ENCODE measurements at regions not wholly inside any gene's neighbourhood (a gene's known extent, or its start where the extent isn't known, plus 50 kb on each side); places are given as distances from the start of the nearest gene placed in this dataset.

DNA sequence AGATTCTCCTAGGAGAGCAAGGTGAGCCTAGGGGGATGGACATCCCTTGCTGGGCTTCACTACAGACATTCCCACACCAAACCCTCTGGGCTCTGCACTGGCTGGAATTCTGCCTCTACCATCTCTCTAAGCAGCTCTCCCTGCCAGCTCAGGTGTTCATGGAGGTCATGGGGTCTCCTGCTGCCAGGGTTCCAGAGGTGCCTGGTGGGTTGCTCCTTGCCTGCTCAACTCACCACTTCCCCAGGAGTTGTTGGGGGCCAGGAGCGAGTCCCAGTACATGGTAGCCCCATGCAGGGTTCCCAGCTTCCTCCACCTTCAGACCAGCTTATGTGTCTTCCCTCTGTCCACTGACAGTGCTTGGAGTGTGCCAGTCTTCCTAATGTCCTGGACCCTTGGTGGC, 167.8 kb upstream of the PAQR3 start:
- DNase-seq: no peak
- Histone ChIP-seq H3K27ac (ENCODE audit: low read depth, low read length) (no peak overlapping the region), H3K79me1 (ENCODE audit: low read length) (no peaks in the 10 kb centered on the region), H3K4me2 (ENCODE audit: low read length) (no peak overlapping the region), H3K56ac (ENCODE audit: low read length) (no peak overlapping the region), H2BK120ac (ENCODE audit: low read depth, low read length) (no peak overlapping the region), H3K4me1 (ENCODE audit: control insufficient read depth, low read depth, low read length) (no peaks in the 10 kb centered on the region), H3K9ac (ENCODE audit: low read length) (no peak overlapping the region), H3K18ac (ENCODE audit: low read length) (no peak overlapping the region), H3K27me3 (ENCODE audit: insufficient read depth, low read length, poor library complexity) (no peaks in the 10 kb centered on the region), H3K23ac (ENCODE audit: low read length) (no peak overlapping the region), H3K79me2 (ENCODE audit: control insufficient read depth, insufficient read depth, low read length) (no peaks in the 10 kb centered on the region), H3K4me3 (ENCODE audit: low read length) (no peak overlapping the region), H3K36me3 (ENCODE audit: control insufficient read depth, insufficient read depth, low read length) (no peaks in the 10 kb centered on the region), H2BK5ac (ENCODE audit: low read length) (no peak overlapping the region), H4K5ac (ENCODE audit: low read length) (no peak overlapping the region), H2BK15ac (replicated peaks; ENCODE audit: low read depth) (no peak overlapping the region), H4K8ac (ENCODE audit: low read depth, low read length) (no peak overlapping the region), H2AK5ac (ENCODE audit: low read length) (no peak overlapping the region), H3K4ac (ENCODE audit: low read depth, low read length) (no peak overlapping the region)
- no CpG with 5 or more reads among the region's 1 CpG for WGBS (ENCODE audit: extremely low coverage, insufficient coverage, low lambda C conversion rate)

DNA sequence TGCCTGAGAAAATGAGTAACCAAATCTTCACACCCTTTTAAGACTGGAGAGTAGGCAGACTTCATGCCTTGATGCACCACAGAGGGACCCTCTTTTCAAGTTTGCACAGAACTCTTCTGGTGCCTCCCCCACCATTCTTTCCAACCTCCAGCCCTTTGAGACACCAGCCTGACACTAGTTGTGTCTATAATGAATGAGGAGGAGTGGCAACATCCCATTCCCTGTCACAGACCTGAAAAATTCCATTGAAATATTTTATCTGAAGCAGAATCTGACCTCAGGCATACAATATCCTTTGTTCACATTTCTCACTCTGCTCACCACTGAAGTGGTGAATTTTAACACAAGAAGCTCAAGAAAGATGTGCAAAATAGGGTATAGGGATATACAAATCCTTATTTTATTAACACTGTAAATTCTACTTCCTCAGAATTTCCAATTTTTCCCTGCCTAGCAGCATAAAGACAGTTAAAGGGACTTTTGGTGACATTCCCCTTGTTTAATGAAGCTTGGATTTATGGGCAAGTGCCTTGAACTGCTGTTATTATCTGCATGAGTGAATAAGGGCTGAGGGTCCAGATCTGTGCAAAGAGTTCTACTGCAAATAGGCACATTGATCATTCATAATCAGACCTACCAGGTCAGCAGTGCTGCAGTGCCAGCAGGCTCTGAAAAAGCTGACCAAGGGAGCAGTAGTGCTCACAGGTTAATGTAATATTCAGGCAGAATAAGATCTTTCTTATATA, 149.9 kb upstream of the PAQR3 start:
- no peak overlapping the region for H3K23ac ChIP-seq (ENCODE audit: low read length)
- H3K36me3 ChIP-seq (ENCODE audit: control insufficient read depth, insufficient read depth, low read length): no peaks in the 10 kb centered on the region
- H4K8ac ChIP-seq (ENCODE audit: low read depth, low read length): no peak overlapping the region
- H3K79me1 ChIP-seq (ENCODE audit: low read length): no peaks in the 10 kb centered on the region
- no peak overlapping the region for H3K4me2 ChIP-seq (ENCODE audit: low read length)
- no peak overlapping the region for H2BK15ac ChIP-seq (replicated peaks; ENCODE audit: low read depth)
- no peaks in the 10 kb centered on the region for H3K79me2 ChIP-seq (ENCODE audit: control insufficient read depth, insufficient read depth, low read length)
- H3K9ac ChIP-seq (ENCODE audit: low read length): no peak overlapping the region
- H3K4ac ChIP-seq (ENCODE audit: low read depth, low read length): no peak overlapping the region
- no peaks in the 10 kb centered on the region for H3K4me1 ChIP-seq (ENCODE audit: control insufficient read depth, low read depth, low read length)
- H3K27me3 ChIP-seq (ENCODE audit: insufficient read depth, low read length, poor library complexity): no peaks in the 10 kb centered on the region
- peak; percentile 6 for DNase-seq
- H4K5ac ChIP-seq (ENCODE audit: low read length): no peak overlapping the region
- H3K56ac ChIP-seq (ENCODE audit: low read length): no peak overlapping the region
- H2BK5ac ChIP-seq (ENCODE audit: low read length): no peak overlapping the region
- H3K4me3 ChIP-seq (ENCODE audit: low read length): no peak overlapping the region
- H2BK120ac ChIP-seq (ENCODE audit: low read depth, low read length): no peak overlapping the region
- H3K18ac ChIP-seq (ENCODE audit: low read length): no peak overlapping the region
- H2AK5ac ChIP-seq (ENCODE audit: low read length): no peak overlapping the region
- no peak overlapping the region for H3K27ac ChIP-seq (ENCODE audit: low read depth, low read length)

DNA sequence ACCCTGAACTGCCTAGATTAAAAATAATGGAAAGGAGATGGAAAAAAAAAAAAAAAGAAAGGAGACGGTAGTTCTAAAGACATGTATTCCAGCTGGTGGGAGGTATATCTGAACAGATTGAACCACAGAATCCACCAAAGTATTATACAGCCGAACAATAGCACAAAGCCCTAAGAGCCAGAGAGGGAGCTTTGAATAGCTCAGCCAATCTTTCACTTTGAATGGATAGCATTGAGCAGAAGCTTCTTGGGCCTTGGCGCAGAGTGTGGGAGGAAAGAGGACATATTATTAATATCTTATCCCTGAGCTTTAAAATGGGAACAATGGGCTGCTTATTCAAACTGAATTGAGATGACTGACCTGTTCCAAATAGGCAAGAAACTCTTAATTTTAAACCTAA, 147.8 kb upstream of the PAQR3 start:
- no peak overlapping the region for H2BK15ac ChIP-seq (replicated peaks; ENCODE audit: low read depth)
- no peak overlapping the region for H3K18ac ChIP-seq (ENCODE audit: low read length)
- no peak overlapping the region for H3K56ac ChIP-seq (ENCODE audit: low read length)
- H3K4me1 ChIP-seq (ENCODE audit: control insufficient read depth, low read depth, low read length): no peaks in the 10 kb centered on the region
- WGBS (ENCODE audit: extremely low coverage, insufficient coverage, low lambda C conversion rate): no CpG with 5 or more reads among the region's 3 CpGs
- no peak overlapping the region for H3K4me2 ChIP-seq (ENCODE audit: low read length)
- no peak overlapping the region for H2BK5ac ChIP-seq (ENCODE audit: low read length)
- H4K5ac ChIP-seq (ENCODE audit: low read length): no peak overlapping the region
- no peak overlapping the region for H2AK5ac ChIP-seq (ENCODE audit: low read length)
- no peak overlapping the region for H3K27ac ChIP-seq (ENCODE audit: low read depth, low read length)
- no peaks in the 10 kb centered on the region for H3K36me3 ChIP-seq (ENCODE audit: control insufficient read depth, insufficient read depth, low read length)
- H3K79me1 ChIP-seq (ENCODE audit: low read length): no peaks in the 10 kb centered on the region
- H2BK120ac ChIP-seq (ENCODE audit: low read depth, low read length): no peak overlapping the region
- no peak overlapping the region for H3K23ac ChIP-seq (ENCODE audit: low read length)
- H3K4ac ChIP-seq (ENCODE audit: low read depth, low read length): no peak overlapping the region
- DNase-seq: no peak
- H3K27me3 ChIP-seq (ENCODE audit: insufficient read depth, low read length, poor library complexity): no peaks in the 10 kb centered on the region
- H3K9ac ChIP-seq (ENCODE audit: low read length): no peak overlapping the region
- H3K79me2 ChIP-seq (ENCODE audit: control insufficient read depth, insufficient read depth, low read length): no peaks in the 10 kb centered on the region
- no peak overlapping the region for H4K8ac ChIP-seq (ENCODE audit: low read depth, low read length)
- no peak overlapping the region for H3K4me3 ChIP-seq (ENCODE audit: low read length)

DNA sequence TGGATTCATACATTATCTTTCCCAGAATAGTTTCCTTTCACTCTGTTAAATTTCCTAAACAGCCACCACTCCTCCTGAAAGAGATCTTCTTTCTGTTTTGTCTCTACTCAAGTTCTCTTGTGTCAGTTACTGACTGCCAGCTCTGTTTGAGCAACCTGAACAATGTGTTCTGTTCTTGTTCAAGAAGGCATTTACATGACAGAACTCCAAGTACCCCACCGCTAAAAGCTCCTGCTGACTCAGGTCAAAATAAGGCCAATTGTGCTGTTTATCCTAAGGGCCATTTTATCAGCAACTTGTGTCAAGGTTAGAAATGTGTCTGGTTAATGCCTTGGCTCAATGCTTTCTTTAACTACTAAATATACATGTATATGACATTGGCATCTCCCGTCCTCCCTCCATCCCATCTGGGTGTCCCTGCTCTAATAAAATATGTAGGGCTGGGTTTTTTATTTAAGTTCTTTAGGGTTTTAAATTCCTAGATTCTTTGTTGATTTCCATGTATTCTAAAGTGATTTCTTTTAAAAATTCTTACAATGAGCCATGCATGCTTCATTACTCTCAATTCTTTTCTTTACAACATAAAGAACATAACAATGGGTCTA, 144.3 kb upstream of the PAQR3 start:
- H2AK5ac ChIP-seq (ENCODE audit: low read length): no peak overlapping the region
- H3K27me3 ChIP-seq (ENCODE audit: insufficient read depth, low read length, poor library complexity): no peaks in the 10 kb centered on the region
- no peaks in the 10 kb centered on the region for H3K79me1 ChIP-seq (ENCODE audit: low read length)
- H3K4ac ChIP-seq (ENCODE audit: low read depth, low read length): no peak overlapping the region
- H2BK15ac ChIP-seq (replicated peaks; ENCODE audit: low read depth): no peak overlapping the region
- no peak overlapping the region for H4K8ac ChIP-seq (ENCODE audit: low read depth, low read length)
- H3K9ac ChIP-seq (ENCODE audit: low read length): no peak overlapping the region
- H3K27ac ChIP-seq (ENCODE audit: low read depth, low read length): no peak overlapping the region
- DNase-seq: no peak
- no peak overlapping the region for H2BK120ac ChIP-seq (ENCODE audit: low read depth, low read length)
- no peak overlapping the region for H3K4me2 ChIP-seq (ENCODE audit: low read length)
- H3K23ac ChIP-seq (ENCODE audit: low read length): no peak overlapping the region
- no CpG with 5 or more reads among the region's 2 CpGs for WGBS (ENCODE audit: extremely low coverage, insufficient coverage, low lambda C conversion rate)
- no peaks in the 10 kb centered on the region for H3K79me2 ChIP-seq (ENCODE audit: control insufficient read depth, insufficient read depth, low read length)
- no peak overlapping the region for H2BK5ac ChIP-seq (ENCODE audit: low read length)
- no peak overlapping the region for H4K5ac ChIP-seq (ENCODE audit: low read length)
- no peak overlapping the region for H3K18ac ChIP-seq (ENCODE audit: low read length)
- H3K4me3 ChIP-seq (ENCODE audit: low read length): no peak overlapping the region
- H3K4me1 ChIP-seq (ENCODE audit: control insufficient read depth, low read depth, low read length): no peaks in the 10 kb centered on the region
- H3K56ac ChIP-seq (ENCODE audit: low read length): no peak overlapping the region
- no peaks in the 10 kb centered on the region for H3K36me3 ChIP-seq (ENCODE audit: control insufficient read depth, insufficient read depth, low read length)

DNA sequence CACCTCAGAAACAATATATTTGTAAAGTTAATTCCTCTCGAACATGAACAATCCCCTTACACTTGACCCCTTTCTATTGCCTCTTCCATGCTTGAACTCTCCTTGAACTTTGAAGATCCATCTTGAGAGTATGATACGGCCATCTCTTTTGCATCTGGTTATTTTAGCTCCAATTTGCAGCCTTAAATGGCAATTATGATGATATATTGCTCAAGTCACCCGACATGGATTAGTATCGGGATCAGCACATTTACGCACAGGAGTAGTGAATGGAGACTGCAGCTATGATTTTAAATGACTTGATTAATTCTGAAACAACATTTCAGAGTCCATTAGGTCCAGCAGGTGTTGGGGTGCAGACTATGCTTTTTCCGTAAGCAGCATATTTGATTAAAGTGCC, 143.8 kb upstream of the PAQR3 start:
- no CpG with 5 or more reads among the region's 6 CpGs for WGBS (ENCODE audit: extremely low coverage, insufficient coverage, low lambda C conversion rate)

DNA sequence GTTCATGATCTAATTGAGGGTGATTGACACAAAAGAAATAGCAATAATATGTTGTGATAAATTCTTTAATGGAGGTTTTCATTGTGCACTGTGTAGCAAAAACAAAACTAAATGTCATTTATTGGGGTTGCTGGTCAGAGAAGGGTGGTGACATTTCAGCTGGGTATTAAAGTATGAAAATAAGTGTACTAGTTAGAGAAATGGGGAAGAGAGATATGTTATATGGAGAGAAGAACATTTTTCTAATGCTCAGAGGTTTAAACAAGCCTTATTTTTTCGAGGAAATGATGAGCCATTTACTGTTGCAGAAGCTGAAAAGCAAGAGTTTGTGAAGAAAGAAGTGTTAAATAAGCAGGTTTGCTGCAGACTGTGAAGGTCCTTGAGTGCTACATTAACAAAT, 142.7 kb upstream of the PAQR3 start:
- Histone ChIP-seq H3K27ac (ENCODE audit: low read depth, low read length) (no peak overlapping the region), H3K79me2 (ENCODE audit: control insufficient read depth, insufficient read depth, low read length) (no peaks in the 10 kb centered on the region), H2BK5ac (ENCODE audit: low read length) (no peak overlapping the region), H2AK5ac (ENCODE audit: low read length) (no peak overlapping the region), H3K4me1 (ENCODE audit: control insufficient read depth, low read depth, low read length) (no peaks in the 10 kb centered on the region), H2BK120ac (ENCODE audit: low read depth, low read length) (no peak overlapping the region), H3K79me1 (ENCODE audit: low read length) (no peaks in the 10 kb centered on the region), H3K36me3 (ENCODE audit: control insufficient read depth, insufficient read depth, low read length) (no peaks in the 10 kb centered on the region), H3K56ac (ENCODE audit: low read length) (no peak overlapping the region), H3K4me3 (ENCODE audit: low read length) (no peak overlapping the region), H3K27me3 (ENCODE audit: insufficient read depth, low read length, poor library complexity) (no peaks in the 10 kb centered on the region), H3K23ac (ENCODE audit: low read length) (no peak overlapping the region), H3K4ac (ENCODE audit: low read depth, low read length) (no peak overlapping the region), H4K5ac (ENCODE audit: low read length) (no peak overlapping the region), H2BK15ac (replicated peaks; ENCODE audit: low read depth) (no peak overlapping the region), H3K4me2 (ENCODE audit: low read length) (no peak overlapping the region), H4K8ac (ENCODE audit: low read depth, low read length) (no peak overlapping the region), H3K9ac (ENCODE audit: low read length) (no peak overlapping the region), H3K18ac (ENCODE audit: low read length) (no peak overlapping the region)
- no CpG with 5 or more reads among the region's 1 CpG for WGBS (ENCODE audit: extremely low coverage, insufficient coverage, low lambda C conversion rate)
- DNase-seq: no peak

More for the DNA sequence above, 143.8 kb upstream of the PAQR3 start:
- Histone ChIP-seq H3K4me2 (ENCODE audit: low read length) (no peak overlapping the region), H3K4me1 (ENCODE audit: control insufficient read depth, low read depth, low read length) (no peaks in the 10 kb centered on the region), H3K23ac (ENCODE audit: low read length) (no peak overlapping the region), H3K4me3 (ENCODE audit: low read length) (no peak overlapping the region), H2BK120ac (ENCODE audit: low read depth, low read length) (no peak overlapping the region), H4K5ac (ENCODE audit: low read length) (no peak overlapping the region), H3K56ac (ENCODE audit: low read length) (no peak overlapping the region), H3K4ac (ENCODE audit: low read depth, low read length) (no peak overlapping the region), H3K79me1 (ENCODE audit: low read length) (no peaks in the 10 kb centered on the region), H2BK5ac (ENCODE audit: low read length) (no peak overlapping the region), H3K18ac (ENCODE audit: low read length) (no peak overlapping the region), H3K27ac (ENCODE audit: low read depth, low read length) (no peak overlapping the region), H3K27me3 (ENCODE audit: insufficient read depth, low read length, poor library complexity) (no peaks in the 10 kb centered on the region), H2AK5ac (ENCODE audit: low read length) (no peak overlapping the region), H3K36me3 (ENCODE audit: control insufficient read depth, insufficient read depth, low read length) (no peaks in the 10 kb centered on the region), H4K8ac (ENCODE audit: low read depth, low read length) (no peak overlapping the region), H3K79me2 (ENCODE audit: control insufficient read depth, insufficient read depth, low read length) (no peaks in the 10 kb centered on the region), H2BK15ac (replicated peaks; ENCODE audit: low read depth) (no peak overlapping the region), H3K9ac (ENCODE audit: low read length) (no peak overlapping the region)
- DNase-seq: no peak
